ENCODE measurements at regions not wholly inside any gene's neighbourhood (a gene's known extent, or its start where the extent isn't known, plus 50 kb on each side); places are given as distances from the start of the nearest gene placed in this dataset.

- DNase-seq, result no peak
Measured at GRCh38 chr1:212526111-212526491, 82.5 kb upstream of the ATF3 start.

GRCh38 chr1:212528501-212528900, 80.1 kb upstream of the ATF3 start:
- no peak for DNase-seq

GRCh38 chr1:212529211-212529741, 79.3 kb upstream of the ATF3 start:
- no peak for DNase-seq

- DNase-seq, result no peak
Measured at GRCh38 chr1:212531267-212531666, 77.3 kb upstream of the ATF3 start.

- no peak for DNase-seq
Measured at GRCh38 chr1:212531796-212532195, 76.8 kb upstream of the ATF3 start.

- DNase-seq, result no peak
Measured at GRCh38 chr1:212532469-212533147, 76.0 kb upstream of the ATF3 start.

- DNase-seq, result no peak
Measured at GRCh38 chr1:212533148-212533517, 75.4 kb upstream of the ATF3 start.

- no peak for DNase-seq
Measured at GRCh38 chr1:212536586-212536985, 72.0 kb upstream of the ATF3 start.

- no peak for DNase-seq
Measured at GRCh38 chr1:212537610-212538009, 71.0 kb upstream of the ATF3 start.

- no peak for DNase-seq
Measured at GRCh38 chr1:212539737-212540430, 68.7 kb upstream of the ATF3 start.

- no peak for DNase-seq
Measured at GRCh38 chr1:212542761-212543187, 65.8 kb upstream of the ATF3 start.

- no peak for DNase-seq
Measured at GRCh38 chr1:212544110-212544509, 64.5 kb upstream of the ATF3 start.

- DNase-seq, result no peak
Measured at GRCh38 chr1:212545941-212546635, 62.5 kb upstream of the ATF3 start.

GRCh38 chr1:212549503-212550017, 59.0 kb upstream of the ATF3 start:
- DNase-seq, result no peak

- no peak for DNase-seq
Measured at GRCh38 chr1:212551929-212552328, 56.6 kb upstream of the ATF3 start.

- no peak for DNase-seq
Measured at GRCh38 chr1:212553676-212554075, 54.9 kb upstream of the ATF3 start.

- DNase-seq, result no peak
Measured at GRCh38 chr1:212554401-212554800, 54.2 kb upstream of the ATF3 start.

GRCh38 chr1:212555426-212555825, 53.1 kb upstream of the ATF3 start:
- no peak for DNase-seq

GRCh38 chr1:212556822-212557549, 51.6 kb upstream of the ATF3 start:
- DNase-seq, result no peak

GRCh38 chr1:212557739-212558692, 50.5 kb upstream of the ATF3 start:
- peak; percentile 51 for DNase-seq

GRCh38 chr1:212558693-212559480, 49.7 kb upstream of the ATF3 start:
- DNase-seq, result peak; percentile 93
